Germinal center (tissue), 1 donor: ENCODE measurements at regions not wholly inside any gene's neighbourhood (a gene's known extent, or its start where the extent isn't known, plus 50 kb on each side); places are given as distances from the start of the nearest gene placed in this dataset.

Source experiments
- DNase-seq: peaks from one replicate; pipeline ENCODE4 v3.0.0; 2012; ENCODE audit warnings: mixed read lengths, low spot score

GRCh38 chr9:28024676-28025075 is 451.4 kb upstream of the C9orf72 start:
- DNase-seq = no peak

GRCh38 chr9:28025186-28025585 is 451.9 kb upstream of the C9orf72 start:
- DNase-seq = no peak

DNA sequence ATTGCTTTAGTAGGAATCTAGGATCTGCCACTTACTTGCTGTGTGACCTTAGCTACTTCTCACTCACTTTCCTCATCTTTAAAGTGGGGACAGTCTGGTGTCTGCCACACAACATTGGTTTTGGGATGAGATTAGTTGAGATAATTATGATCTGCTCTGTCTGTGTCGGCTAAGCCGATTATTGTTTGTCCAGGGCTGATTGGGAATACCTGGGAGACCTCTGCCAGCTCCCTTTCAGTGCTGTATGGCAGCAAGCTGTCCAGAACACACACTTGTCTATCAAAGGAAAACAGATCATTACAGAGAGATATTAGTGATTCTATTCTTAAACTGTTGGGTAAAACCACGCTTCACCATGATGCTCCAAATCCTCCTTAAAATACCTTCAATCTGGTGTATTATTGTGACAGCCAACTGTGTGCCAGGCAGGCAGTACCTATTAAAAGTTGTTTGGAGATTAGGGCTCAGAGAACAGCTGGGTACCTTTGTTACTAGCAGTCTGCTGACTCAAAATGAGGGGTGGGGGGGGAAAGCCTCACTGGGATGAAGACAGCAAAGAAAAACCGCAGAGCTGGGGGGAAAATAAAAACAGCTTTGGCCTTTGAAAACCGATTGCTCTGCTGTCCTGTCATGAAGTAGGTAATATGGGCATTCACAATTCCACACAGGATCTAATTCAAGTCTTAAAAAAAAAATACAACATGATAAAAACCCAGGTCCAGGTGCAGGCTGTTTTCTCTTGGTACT is 458.4 kb upstream of the C9orf72 start:
- no peak for DNase-seq

- DNase-seq = no peak
Observed at GRCh38 chr9:28032268-28032590, 458.9 kb upstream of the C9orf72 start.

DNA sequence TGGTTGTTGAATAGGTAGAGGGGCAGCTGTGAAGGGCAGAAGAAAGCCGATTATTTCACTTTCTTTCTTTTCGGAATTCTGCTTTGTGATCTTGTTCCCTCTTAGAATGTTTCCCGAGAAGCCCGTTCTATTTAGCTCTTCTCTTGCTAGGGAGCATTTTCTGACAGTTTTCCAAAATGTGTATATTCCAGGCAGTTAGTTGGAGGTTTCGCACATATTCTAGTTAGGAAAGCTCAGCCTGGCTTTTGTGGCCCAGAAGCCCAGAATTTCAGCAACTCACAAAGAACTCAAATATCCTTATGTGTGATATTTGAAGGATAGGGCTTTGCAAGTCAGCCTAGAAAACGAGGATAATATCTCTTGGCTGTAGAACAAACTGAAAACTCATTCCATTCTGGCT is 461.0 kb upstream of the C9orf72 start:
- DNase-seq = no peak

DNA sequence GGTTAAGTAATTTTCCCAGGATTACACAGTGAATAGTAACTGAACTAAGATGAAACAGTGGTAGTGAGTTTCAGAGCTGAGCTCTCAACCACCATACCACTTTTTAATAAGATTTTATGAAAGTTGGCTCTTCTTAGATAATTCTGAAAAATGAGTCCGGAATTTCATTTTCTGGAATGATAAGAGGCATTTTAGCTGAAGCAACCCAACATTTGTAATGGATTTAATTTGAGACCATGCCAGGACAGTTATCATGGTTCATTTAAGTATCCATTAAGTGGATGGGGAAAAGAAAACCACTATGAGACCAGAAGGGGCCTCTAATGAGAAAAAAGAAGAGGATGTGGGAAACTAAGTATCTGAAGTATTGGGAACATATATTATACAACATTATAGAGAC is 464.7 kb upstream of the C9orf72 start:
- no peak for DNase-seq

- no peak for DNase-seq
Observed at GRCh38 chr9:28045051-28045450, 471.8 kb upstream of the C9orf72 start.

GRCh38 chr9:28050046-28050445 is 476.8 kb upstream of the C9orf72 start:
- DNase-seq = no peak

GRCh38 chr9:28050941-28051340 is 477.7 kb upstream of the C9orf72 start:
- no peak for DNase-seq

GRCh38 chr9:28051559-28052503 is 478.6 kb upstream of the C9orf72 start:
- no peak for DNase-seq

DNA sequence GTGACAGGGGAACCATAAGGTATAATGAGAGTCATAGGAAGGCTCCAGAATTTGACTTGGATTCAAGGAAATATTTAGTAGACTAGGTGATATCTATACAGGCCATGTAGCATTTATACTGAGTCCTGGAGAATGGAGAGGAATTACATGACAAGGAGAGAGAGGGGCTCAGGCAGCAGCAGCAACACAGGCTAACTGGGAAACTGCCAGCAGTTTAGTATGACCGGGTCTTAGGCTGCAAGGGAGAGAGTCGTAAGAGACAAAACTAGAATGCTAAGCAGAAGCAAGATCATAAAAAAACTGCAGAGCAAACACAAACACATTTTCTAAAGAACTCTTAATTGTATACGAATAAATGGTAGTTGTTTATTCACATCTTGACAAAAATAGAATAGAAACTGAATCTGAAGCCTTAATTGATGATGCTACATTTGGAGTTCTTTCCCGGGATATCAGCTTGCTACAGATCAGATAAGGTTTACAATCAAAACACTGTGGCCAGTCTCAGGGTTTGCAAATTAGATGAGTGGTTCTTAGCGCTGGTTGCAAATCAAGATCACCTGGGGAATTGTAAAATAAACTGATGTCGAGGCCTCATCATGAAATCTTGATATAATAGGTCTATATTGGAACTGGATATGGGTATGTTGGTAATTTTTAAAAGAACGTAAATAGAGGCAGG is 480.0 kb upstream of the C9orf72 start:
- DNase-seq = no peak

DNA sequence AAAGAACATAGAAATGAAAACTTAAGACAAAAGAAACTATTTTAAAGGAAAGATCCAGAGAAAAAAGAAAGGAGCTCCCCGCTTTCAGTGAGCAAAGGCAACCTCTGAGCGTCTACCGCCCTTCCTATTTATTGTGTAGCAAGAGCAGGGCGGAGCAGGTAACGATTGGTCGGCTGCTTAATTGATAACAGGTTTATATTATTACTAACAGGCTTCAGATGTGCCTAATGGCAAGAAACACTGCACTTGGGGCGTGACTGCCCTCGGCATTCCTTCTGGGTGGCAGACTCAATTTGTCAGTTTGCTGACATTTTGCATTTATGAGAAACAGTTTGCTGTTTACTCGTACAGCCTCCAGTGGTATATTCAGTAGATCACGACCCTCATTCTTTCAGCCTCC is 482.7 kb upstream of the C9orf72 start:
- no peak for DNase-seq

DNA sequence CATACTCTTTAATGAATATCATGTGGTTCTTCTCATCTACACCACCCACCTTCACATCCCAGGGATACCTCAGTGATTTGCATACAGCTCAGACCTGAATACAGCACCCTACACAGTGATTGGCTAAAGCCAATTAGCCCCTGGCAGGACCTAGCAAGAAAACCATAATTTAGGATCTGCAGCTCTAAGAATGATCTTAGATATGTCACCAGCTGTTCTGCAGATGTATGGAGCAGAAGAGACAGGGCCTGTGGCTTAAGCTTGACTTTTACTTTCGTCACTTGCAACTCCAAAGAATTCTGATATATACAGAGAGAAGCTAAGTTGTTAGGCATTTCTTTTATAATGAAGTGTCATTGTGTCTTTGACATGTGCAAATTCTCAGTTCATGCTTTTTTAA is 483.2 kb upstream of the C9orf72 start:
- DNase-seq = no peak

GRCh38 chr9:28059192-28059591 is 485.9 kb upstream of the C9orf72 start:
- no peak for DNase-seq

- DNase-seq = no peak
Observed at GRCh38 chr9:28064241-28064815, 491.0 kb upstream of the C9orf72 start.

GRCh38 chr9:28073270-28073669 is 500.0 kb upstream of the C9orf72 start:
- DNase-seq = no peak

DNA sequence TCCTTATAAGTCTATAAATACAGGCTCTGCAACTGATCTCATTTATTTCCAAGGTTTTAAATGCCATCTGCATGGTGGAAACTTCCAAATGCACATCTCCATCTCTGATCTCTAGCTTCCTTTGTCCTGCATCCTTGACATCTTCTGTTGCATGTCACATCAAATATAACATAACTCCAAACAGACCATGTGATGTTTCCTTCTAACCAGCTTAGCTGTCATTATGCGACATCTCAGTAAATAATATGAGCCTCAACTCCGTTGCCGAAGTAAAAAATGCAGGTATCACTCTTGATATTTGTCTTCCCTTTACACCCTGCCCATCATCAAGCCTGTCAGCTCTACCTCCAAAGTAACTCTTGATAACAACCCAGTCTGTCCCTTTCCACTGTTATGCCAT is 506.4 kb upstream of the C9orf72 start:
- DNase-seq = no peak

DNA sequence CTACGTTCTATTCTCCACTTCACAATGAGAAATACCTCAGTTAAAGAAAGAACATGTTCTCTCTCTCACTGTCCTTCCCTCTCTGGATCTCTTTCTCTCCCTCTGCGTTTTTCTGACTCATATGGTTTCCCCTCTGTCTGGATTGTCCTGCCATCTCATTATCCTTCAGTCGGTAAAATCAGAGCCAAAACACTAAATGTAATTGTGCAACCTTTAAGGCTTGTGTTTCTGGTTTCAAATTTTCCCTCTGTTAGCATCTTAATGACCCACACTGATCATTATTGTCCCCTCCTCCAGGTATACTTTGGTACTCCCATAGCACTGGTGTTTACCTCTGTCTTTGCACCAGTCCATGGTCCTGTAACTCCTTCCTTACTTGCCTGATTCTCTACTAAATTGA is 509.4 kb upstream of the C9orf72 start:
- DNase-seq = no peak

GRCh38 chr9:28086881-28087280 is 513.6 kb upstream of the C9orf72 start:
- DNase-seq = no peak

GRCh38 chr9:28092981-28093936 is 520.0 kb upstream of the C9orf72 start:
- no peak for DNase-seq

DNA sequence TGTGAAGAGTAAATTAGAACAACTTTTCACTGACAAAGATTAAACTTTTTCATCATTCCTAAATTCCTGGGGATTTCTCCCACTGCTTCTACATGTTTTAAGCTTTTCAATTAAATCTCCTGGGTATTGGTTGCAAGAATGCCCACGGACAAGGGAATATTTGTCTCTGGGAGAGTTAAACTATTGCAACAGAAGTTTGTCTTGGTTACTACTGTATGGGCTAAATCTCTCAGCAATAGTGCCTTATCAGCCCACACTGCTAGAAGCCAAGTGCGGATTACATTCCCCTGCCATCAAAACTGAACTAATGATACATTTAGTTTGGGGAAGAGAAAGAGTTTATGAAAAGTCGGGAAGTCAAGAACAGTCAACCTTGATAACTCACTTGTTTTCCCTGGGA is 528.2 kb upstream of the C9orf72 start:
- DNase-seq = no peak
